ENCODE measurements at regions not wholly inside any gene's neighbourhood (a gene's known extent, or its start where the extent isn't known, plus 50 kb on each side); places are given as distances from the start of the nearest gene placed in this dataset.

- no peaks in the 10 kb centered on the region for H3K36me3 Mint-ChIP-seq (ENCODE audit: low read depth, unreplicated experiment)
- H3K9me3 Mint-ChIP-seq (ENCODE audit: unreplicated experiment), result no peaks in the 10 kb centered on the region
- TF ChIP-seq CTCF (IDR thresholded peaks at IDR 0.05; ENCODE audit: unreplicated experiment), result no peak
- H3K27me3 Mint-ChIP-seq (ENCODE audit: unreplicated experiment), result peaks cover 8% of the 10 kb centered on the region
- no peak overlapping the region for H3K27ac Mint-ChIP-seq (ENCODE audit: unreplicated experiment)
- H3K4me3 Mint-ChIP-seq (ENCODE audit: unreplicated experiment), result no peak overlapping the region
- DNase-seq (ENCODE audit: low spot score), result no peak
- no peaks in the 10 kb centered on the region for H3K4me1 Mint-ChIP-seq (ENCODE audit: unreplicated experiment)
Observed at GRCh38 chr12:131586269-131586668, 124.6 kb upstream of the SFSWAP start.

GRCh38 chr12:131586761-131587160, 124.1 kb upstream of the SFSWAP start:
- Mint-ChIP-seq H3K27ac (ENCODE audit: unreplicated experiment) (no peak overlapping the region), H3K36me3 (ENCODE audit: low read depth, unreplicated experiment) (no peaks in the 10 kb centered on the region), H3K27me3 (ENCODE audit: unreplicated experiment) (peaks cover 8% of the 10 kb centered on the region), H3K4me1 (ENCODE audit: unreplicated experiment) (no peaks in the 10 kb centered on the region), H3K4me3 (ENCODE audit: unreplicated experiment) (no peak overlapping the region), H3K9me3 (ENCODE audit: unreplicated experiment) (no peaks in the 10 kb centered on the region)
- DNase-seq (ENCODE audit: low spot score), result no peak
- no peak for TF ChIP-seq CTCF (IDR thresholded peaks at IDR 0.05; ENCODE audit: unreplicated experiment)

- peaks cover 8% of the 10 kb centered on the region for H3K27me3 Mint-ChIP-seq (ENCODE audit: unreplicated experiment)
- no peaks in the 10 kb centered on the region for H3K9me3 Mint-ChIP-seq (ENCODE audit: unreplicated experiment)
- TF ChIP-seq CTCF (IDR thresholded peaks at IDR 0.05; ENCODE audit: unreplicated experiment), result no peak
- no peaks in the 10 kb centered on the region for H3K4me1 Mint-ChIP-seq (ENCODE audit: unreplicated experiment)
- H3K4me3 Mint-ChIP-seq (ENCODE audit: unreplicated experiment), result no peak overlapping the region
- no peak for DNase-seq (ENCODE audit: low spot score)
- no peak overlapping the region for H3K27ac Mint-ChIP-seq (ENCODE audit: unreplicated experiment)
- H3K36me3 Mint-ChIP-seq (ENCODE audit: low read depth, unreplicated experiment), result no peaks in the 10 kb centered on the region
Observed at GRCh38 chr12:131587565-131587964, 123.3 kb upstream of the SFSWAP start.

GRCh38 chr12:131589221-131589897, 121.5 kb upstream of the SFSWAP start:
- Mint-ChIP-seq H3K27me3 (ENCODE audit: unreplicated experiment) (peaks cover 1% of the 10 kb centered on the region), H3K4me3 (ENCODE audit: unreplicated experiment) (no peak overlapping the region), H3K36me3 (ENCODE audit: low read depth, unreplicated experiment) (no peaks in the 10 kb centered on the region), H3K9me3 (ENCODE audit: unreplicated experiment) (no peaks in the 10 kb centered on the region), H3K27ac (ENCODE audit: unreplicated experiment) (no peak overlapping the region), H3K4me1 (ENCODE audit: unreplicated experiment) (no peaks in the 10 kb centered on the region)
- TF ChIP-seq CTCF (IDR thresholded peaks at IDR 0.05; ENCODE audit: unreplicated experiment), result no peak
- no peak for DNase-seq (ENCODE audit: low spot score)

- no peak for DNase-seq (ENCODE audit: low spot score)
- Mint-ChIP-seq H3K36me3 (ENCODE audit: low read depth, unreplicated experiment) (no peaks in the 10 kb centered on the region), H3K9me3 (ENCODE audit: unreplicated experiment) (no peaks in the 10 kb centered on the region), H3K27ac (ENCODE audit: unreplicated experiment) (no peak overlapping the region), H3K4me1 (ENCODE audit: unreplicated experiment) (no peaks in the 10 kb centered on the region), H3K27me3 (ENCODE audit: unreplicated experiment) (peaks cover 1% of the 10 kb centered on the region), H3K4me3 (ENCODE audit: unreplicated experiment) (no peak overlapping the region)
- no peak for TF ChIP-seq CTCF (IDR thresholded peaks at IDR 0.05; ENCODE audit: unreplicated experiment)
Observed at GRCh38 chr12:131589966-131590365, 120.9 kb upstream of the SFSWAP start.
